BJ (cell line): ENCODE measurements at regions not wholly inside any gene's neighbourhood (a gene's known extent, or its start where the extent isn't known, plus 50 kb on each side); places are given as distances from the start of the nearest gene placed in this dataset.

Experiments
- CTCF ChIA-PET: fragments of 350-600 bp; formaldehyde crosslinking; extraction: SDS; loops from one replicate; lab custom pipeline; 2021; ENCODE audit warnings: antibody characterized with exemption, inconsistent platforms; lab: Yijun Ruan, JAX
- POLR2A ChIA-PET: fragments of 300-600 bp; sonication (Branson Sonifier 250); formaldehyde crosslinking; extraction: SDS; loops from one replicate; lab custom pipeline; 2021; ENCODE audit warnings: antibody characterized with exemption; lab: Charles Lee
- DNase-seq: peaks from one replicate; pipeline ENCODE4 v3.0.0-alpha.2; 2011; ENCODE audit warnings: low read depth
- H3K27me3 ChIP-seq: 2 replicates; pipeline ENCODE4 v1.6.0; 2011; ENCODE audit warnings: low read length; ENCODE audit not compliant: control insufficient read depth, insufficient read depth
- H3K36me3 ChIP-seq: 2 replicates; pipeline ENCODE4 v1.5.1; 2011; ENCODE audit warnings: low read length; ENCODE audit not compliant: control insufficient read depth, insufficient read depth
- H3K4me3 ChIP-seq: 2 replicates; pipeline ENCODE4 v1.5.1; 2011; ENCODE audit warnings: low read depth, mild to moderate bottlenecking, control low read depth, low read length
- TF ChIP-seq, protein P1 (sequence below): IDR thresholded peaks from 2 replicates; pipeline ENCODE4 v1.5.1; 2011; ENCODE audit warnings: low read depth, mild to moderate bottlenecking, control low read depth, inconsistent platforms, low read length, moderate library complexity; ENCODE audit not compliant: insufficient read depth

GRCh38 chr12:47560415-47560814 lies 145.4 kb downstream of the RPAP3 start:
- ChIA-PET POLR2A (no interaction called here), CTCF (interaction anchor here (1.6 kb wide), 1 partner anchor 16 kb away, joined by 3 read pairs; no protein-coding TSS in a partner anchor)
- Histone ChIP-seq H3K27me3 (no peaks in the 10 kb centered on the region), H3K4me3 (no peak overlapping the region), H3K36me3 (no peaks in the 10 kb centered on the region)
- TF ChIP-seq, protein P1, sequence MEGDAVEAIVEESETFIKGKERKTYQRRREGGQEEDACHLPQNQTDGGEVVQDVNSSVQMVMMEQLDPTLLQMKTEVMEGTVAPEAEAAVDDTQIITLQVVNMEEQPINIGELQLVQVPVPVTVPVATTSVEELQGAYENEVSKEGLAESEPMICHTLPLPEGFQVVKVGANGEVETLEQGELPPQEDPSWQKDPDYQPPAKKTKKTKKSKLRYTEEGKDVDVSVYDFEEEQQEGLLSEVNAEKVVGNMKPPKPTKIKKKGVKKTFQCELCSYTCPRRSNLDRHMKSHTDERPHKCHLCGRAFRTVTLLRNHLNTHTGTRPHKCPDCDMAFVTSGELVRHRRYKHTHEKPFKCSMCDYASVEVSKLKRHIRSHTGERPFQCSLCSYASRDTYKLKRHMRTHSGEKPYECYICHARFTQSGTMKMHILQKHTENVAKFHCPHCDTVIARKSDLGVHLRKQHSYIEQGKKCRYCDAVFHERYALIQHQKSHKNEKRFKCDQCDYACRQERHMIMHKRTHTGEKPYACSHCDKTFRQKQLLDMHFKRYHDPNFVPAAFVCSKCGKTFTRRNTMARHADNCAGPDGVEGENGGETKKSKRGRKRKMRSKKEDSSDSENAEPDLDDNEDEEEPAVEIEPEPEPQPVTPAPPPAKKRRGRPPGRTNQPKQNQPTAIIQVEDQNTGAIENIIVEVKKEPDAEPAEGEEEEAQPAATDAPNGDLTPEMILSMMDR, result no peak
- no peak for DNase-seq

DNA sequence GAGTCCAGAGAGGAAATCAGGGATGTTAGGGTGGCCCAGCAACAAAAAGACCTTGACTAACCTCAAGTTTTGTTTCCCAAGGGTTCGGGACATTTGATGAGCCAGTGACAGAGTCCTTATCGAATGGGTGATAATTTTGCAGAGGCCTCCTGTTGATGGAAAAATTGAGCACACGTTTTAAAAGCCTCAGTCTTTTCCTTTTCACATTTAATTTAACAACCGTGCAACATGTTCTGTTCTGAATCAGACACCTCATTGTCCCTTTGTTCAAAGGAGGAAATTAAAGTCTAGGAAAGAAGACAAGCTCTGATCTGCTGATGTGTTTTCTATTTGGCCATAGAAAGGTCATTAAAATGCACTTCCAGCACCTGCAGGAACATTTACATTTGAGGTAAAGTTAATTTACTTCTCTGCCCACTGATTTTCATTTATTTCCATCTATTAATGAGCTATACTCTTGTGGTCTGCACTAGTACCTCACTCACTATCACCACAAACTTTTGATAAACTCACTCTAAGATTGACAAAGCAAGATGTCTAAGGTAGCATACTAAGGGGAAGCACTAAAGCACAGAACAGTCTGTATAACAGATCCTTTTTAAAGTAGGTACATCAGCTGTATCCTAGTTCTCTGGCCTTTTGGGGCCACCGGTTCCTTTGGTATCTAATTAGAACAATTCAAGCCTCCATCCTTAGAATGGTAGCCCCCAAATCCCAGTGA lies 147.0 kb downstream of the RPAP3 start:
- no peaks in the 10 kb centered on the region for H3K27me3 ChIP-seq
- no peak overlapping the region for H3K4me3 ChIP-seq
- ChIA-PET POLR2A (no interaction called here), CTCF (interaction anchor here (0.6 kb wide), 1 partner anchor 580 kb away, joined by 3 read pairs; no protein-coding TSS in a partner anchor)
- no peaks in the 10 kb centered on the region for H3K36me3 ChIP-seq
- TF ChIP-seq, protein P1, result no peak
- no peak for DNase-seq

DNA sequence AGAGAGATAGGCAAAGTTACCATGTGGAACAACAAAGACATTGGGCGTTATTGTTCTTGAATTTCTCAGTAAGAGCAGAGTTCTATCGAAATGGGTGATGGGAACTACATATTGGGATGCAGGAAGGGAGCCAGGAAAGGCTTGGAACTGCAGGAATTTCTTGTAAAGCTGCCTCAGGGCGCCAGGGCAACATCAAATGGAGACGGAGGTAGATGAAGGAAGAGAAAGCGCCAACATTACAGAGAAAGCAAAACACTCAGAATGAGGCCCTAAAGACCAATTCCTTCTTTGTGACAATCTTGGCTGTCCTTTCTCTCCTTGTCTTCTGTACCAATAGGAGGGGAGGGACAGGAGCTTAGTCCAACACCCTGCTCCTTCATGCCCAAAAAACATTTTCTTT lies 148.4 kb downstream of the RPAP3 start:
- CTCF ChIA-PET, result interaction anchor here (0.6 kb wide), 1 partner anchor 18 kb away, joined by 3 read pairs; no protein-coding TSS in a partner anchor
- no peak for DNase-seq
- Histone ChIP-seq H3K27me3 (no peaks in the 10 kb centered on the region), H3K4me3 (no peak overlapping the region), H3K36me3 (no peaks in the 10 kb centered on the region)
- POLR2A ChIA-PET, result no interaction called here
- TF ChIP-seq, protein P1, result no peak

- TF ChIP-seq, protein P1, result no peak
- ChIA-PET CTCF (no interaction called here), POLR2A (no interaction called here)
- Histone ChIP-seq H3K4me3 (no peak overlapping the region), H3K36me3 (no peaks in the 10 kb centered on the region), H3K27me3 (no peaks in the 10 kb centered on the region)
- DNase-seq, result no peak
Measured at GRCh38 chr12:47556261-47557030, 149.4 kb downstream of the RPAP3 start.

- TF ChIP-seq, protein P1, result no peak
- CTCF ChIA-PET, result interaction anchor here (0.6 to 1.4 kb wide), 3 partner anchors 9 to 34 kb away, joined by 3 to 7 read pairs (median 3); no protein-coding TSS in a partner anchor
- Histone ChIP-seq H3K4me3 (no peak overlapping the region), H3K36me3 (no peaks in the 10 kb centered on the region), H3K27me3 (no peaks in the 10 kb centered on the region)
- POLR2A ChIA-PET, result no interaction called here
- no peak for DNase-seq
Measured at GRCh38 chr12:47554046-47554653, 151.7 kb downstream of the RPAP3 start.
